Subcutaneous abdominal adipose tissue (tissue), 5 donors: ENCODE measurements at regions not wholly inside any gene's neighbourhood (a gene's known extent, or its start where the extent isn't known, plus 50 kb on each side); places are given as distances from the start of the nearest gene placed in this dataset.
A peak's percentile ranks its signal among the peaks of the same experiment; 100 is the strongest.
"Not testable (repeated sequence)": the region's sequence is repeated elsewhere in the genome, so short reads cannot be mapped to it uniquely, and the experiment has no call there.

Experiments
- H3K27ac ChIP-seq: one replicate; pipeline ENCODE4 v1.7.0; 2013; ENCODE audit warnings: low read depth, mild to moderate bottlenecking, inconsistent platforms, low read length, moderate library complexity
- H3K27me3 ChIP-seq, 5 donors: one replicate each; pipeline ENCODE4 v1.7.0; 2013; ENCODE audit warnings: low read length in 5 of 5, inconsistent platforms in 1 of 5; ENCODE audit not compliant: control insufficient read depth in 5 of 5, insufficient read depth in 4 of 5
- H3K36me3 ChIP-seq, 5 donors: one replicate each; pipeline ENCODE4 v1.7.0; 2013; ENCODE audit warnings: low read length in 5 of 5; ENCODE audit not compliant: control insufficient read depth in 5 of 5, insufficient read depth in 5 of 5
- H3K4me1 ChIP-seq, 5 donors: one replicate each; pipeline ENCODE4 v1.7.0; 2013; ENCODE audit warnings: low read length in 5 of 5, mild to moderate bottlenecking in 3 of 5, moderate library complexity in 1 of 5; ENCODE audit not compliant: control insufficient read depth in 5 of 5, insufficient read depth in 5 of 5
- H3K4me3 ChIP-seq, 5 donors: one replicate each; pipeline ENCODE4 v1.7.0; 2013; ENCODE audit warnings: low read length in 5 of 5, low read depth in 1 of 5
- H3K9ac ChIP-seq, 5 donors: one replicate each; pipeline ENCODE4 v1.7.0; 2013; ENCODE audit warnings: low read length in 5 of 5, mild to moderate bottlenecking in 4 of 5, moderate library complexity in 3 of 5
- H3K9me3 ChIP-seq, 5 donors: one replicate each; pipeline ENCODE4 v1.7.0; 2013; ENCODE audit warnings: low read length in 5 of 5; ENCODE audit not compliant: control insufficient read depth in 5 of 5
- donor health status: healthy.
- donor health status: healthy.
- donor health status: healthy.
- donor health status: healthy.
- donor health status: healthy.

DNA sequence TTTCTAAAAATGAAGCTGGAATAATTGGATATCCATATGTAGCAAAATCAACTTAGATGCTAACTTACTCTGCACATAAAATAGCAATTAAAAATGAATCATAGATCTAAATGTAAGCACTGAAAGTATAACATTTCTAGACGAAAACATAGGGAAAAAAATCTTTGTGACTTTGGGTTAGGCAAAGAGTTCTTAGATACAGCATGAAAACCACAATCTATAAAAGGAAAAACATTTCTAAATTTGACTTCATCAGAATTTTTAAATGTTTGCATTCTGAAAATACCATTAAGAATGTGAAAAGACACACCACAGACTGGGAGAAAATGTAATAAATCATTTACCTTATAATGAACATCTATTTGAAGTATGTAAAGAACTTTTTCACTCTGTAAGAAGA, 128.8 kb downstream of the APIP start:
- H3K36me3 ChIP-seq: no peaks in the 10 kb centered on the region
- no peak overlapping the region for H3K9ac ChIP-seq
- no peaks in the 10 kb centered on the region for H3K9me3 ChIP-seq
- H3K27me3 ChIP-seq: no peaks in the 10 kb centered on the region
- no peak overlapping the region for H3K27ac ChIP-seq
- no peak overlapping the region for H3K4me3 ChIP-seq
- H3K4me1 ChIP-seq: peaks cover 0 to 8% (median 3%) of the 10 kb centered on the region in 5 donors

DNA sequence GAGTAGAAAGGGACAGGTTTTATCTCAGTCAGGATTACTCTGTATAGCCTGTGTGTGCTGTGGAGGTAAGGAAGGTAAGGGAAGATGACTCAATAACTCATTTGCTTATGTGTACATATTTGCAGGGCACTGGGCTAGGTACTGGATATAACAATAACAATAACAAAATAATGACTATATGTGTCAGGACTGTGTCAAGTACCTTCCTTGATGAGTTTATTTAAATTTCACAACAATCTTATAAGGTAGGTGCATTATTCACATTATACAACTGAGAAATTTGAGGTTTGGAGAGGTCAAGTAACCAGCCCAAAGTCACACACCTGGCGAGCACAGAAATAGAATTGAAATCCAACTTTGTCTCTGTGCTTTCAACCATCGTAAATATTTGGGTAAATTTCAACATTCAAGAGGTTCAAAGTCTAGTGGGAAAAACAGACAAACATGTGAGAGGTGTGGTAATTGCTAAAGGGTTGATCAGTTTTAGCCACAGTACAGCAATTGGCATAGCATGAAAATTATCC, 131.8 kb downstream of the APIP start:
- H3K27ac ChIP-seq: no peak overlapping the region
- H3K36me3 ChIP-seq: no peaks in the 10 kb centered on the region
- no peaks in the 10 kb centered on the region for H3K4me1 ChIP-seq
- no peaks in the 10 kb centered on the region for H3K27me3 ChIP-seq
- H3K9me3 ChIP-seq: no peaks in the 10 kb centered on the region
- H3K9ac ChIP-seq: no peak overlapping the region
- no peak overlapping the region for H3K4me3 ChIP-seq

DNA sequence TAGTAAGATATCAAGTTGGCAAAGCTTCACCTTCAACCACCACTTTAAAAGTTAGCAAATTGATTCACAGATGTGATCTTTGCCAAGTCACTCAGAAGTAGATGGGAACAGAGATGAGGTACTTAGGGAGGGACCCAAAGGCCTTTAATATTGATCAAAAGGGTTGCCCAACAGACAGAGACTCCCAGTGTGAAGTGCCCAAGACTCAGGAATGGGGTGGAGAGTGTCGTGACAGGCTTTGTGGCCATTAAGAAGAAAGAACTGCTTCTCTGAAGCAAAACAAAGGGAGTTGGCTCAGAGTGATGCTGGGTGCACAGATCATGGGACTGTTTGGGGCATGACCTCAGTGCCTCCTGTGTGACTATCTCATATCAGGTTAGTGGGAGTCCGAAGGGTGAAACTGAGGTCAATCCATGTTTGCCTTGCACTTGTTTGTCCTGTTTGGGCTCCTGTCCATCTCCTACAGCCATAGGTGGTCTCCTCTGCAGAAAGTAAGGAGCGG, 132.3 kb downstream of the APIP start:
- Histone ChIP-seq H3K4me1 (no peaks in the 10 kb centered on the region), H3K4me3 (no peak overlapping the region), H3K9me3 (no peaks in the 10 kb centered on the region), H3K9ac (no peak overlapping the region), H3K27me3 (no peaks in the 10 kb centered on the region), H3K27ac (no peak overlapping the region), H3K36me3 (no peaks in the 10 kb centered on the region)

GRCh38 chr11:34781826-34782225, 134.4 kb downstream of the APIP start:
- not testable (repeated sequence) for H3K27ac ChIP-seq, H3K4me3 ChIP-seq, H3K4me1 ChIP-seq, H3K36me3 ChIP-seq, H3K9me3 ChIP-seq, H3K27me3 ChIP-seq, H3K9ac ChIP-seq

GRCh38 chr11:34775417-34775888, 140.7 kb downstream of the APIP start:
- Histone ChIP-seq H3K36me3 (no peaks in the 10 kb centered on the region), H3K27ac (no peak overlapping the region), H3K9me3 (no peaks in the 10 kb centered on the region), H3K27me3 (no peaks in the 10 kb centered on the region), H3K4me1 (peaks cover 0 to 38% (median 16%) of the 10 kb centered on the region in 5 donors), H3K4me3 (no peak overlapping the region), H3K9ac (no peak overlapping the region)

GRCh38 chr11:34774604-34775003, 141.6 kb downstream of the APIP start:
- Histone ChIP-seq H3K27me3 (no peaks in the 10 kb centered on the region), H3K4me1 (peaks cover 0 to 38% (median 16%) of the 10 kb centered on the region in 5 donors), H3K4me3 (no peak overlapping the region), H3K9ac (no peak overlapping the region), H3K27ac (peak overlapping the region; percentile 76), H3K36me3 (no peaks in the 10 kb centered on the region), H3K9me3 (no peaks in the 10 kb centered on the region)

DNA sequence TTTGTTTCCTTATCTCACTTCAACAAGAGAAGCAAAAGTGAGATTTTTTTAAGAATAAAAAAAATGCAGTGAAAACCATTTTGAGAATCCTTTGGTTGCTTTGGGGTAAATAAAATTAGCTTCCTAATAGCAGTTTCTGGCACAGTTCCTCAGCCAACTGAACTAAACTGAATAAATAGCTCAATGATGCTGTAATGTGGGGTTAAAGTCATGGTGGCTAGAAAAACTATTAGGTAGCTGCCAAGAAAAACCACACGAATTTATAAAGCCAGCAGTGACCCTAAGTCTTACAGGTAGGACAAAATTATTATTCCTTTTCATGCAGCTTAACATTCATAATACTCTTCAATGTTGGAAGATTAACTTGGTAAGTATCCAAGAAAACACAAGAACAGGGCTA, 142.4 kb downstream of the APIP start:
- Histone ChIP-seq H3K27me3 (no peaks in the 10 kb centered on the region), H3K27ac (peak overlapping the region; percentile 76)

DNA sequence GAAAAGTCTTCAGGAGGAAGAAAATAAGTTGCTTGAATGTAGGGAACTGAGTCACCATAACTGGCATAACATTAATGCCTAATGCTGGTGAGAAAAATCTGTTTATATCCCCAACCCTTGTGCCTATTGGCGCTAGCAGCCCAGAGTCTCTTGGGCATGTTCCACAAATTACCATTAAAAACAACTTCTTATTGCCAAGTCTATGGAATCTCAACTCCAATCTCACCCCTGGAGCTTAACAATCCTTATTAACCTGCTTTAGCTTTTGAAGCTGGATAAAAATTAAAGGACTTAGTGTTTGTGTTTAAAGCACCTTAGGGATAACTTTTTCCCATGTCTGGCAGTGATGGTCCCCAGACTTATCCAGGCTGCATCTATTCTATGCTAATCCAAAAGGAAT, 143.0 kb downstream of the APIP start:
- Histone ChIP-seq H3K4me1 (peaks cover 0 to 38% (median 16%) of the 10 kb centered on the region in 5 donors), H3K27me3 (no peaks in the 10 kb centered on the region), H3K27ac (peak overlapping the region; percentile 76), H3K4me3 (no peak overlapping the region), H3K36me3 (no peaks in the 10 kb centered on the region), H3K9me3 (peaks cover 0 to 3% (median 0%) of the 10 kb centered on the region in 5 donors), H3K9ac (peak overlapping the region in 2 of 5 donors; percentile 43 to 44)

More for the DNA sequence above, 142.4 kb downstream of the APIP start:
- Histone ChIP-seq H3K36me3 (no peaks in the 10 kb centered on the region), H3K4me3 (no peak overlapping the region), H3K4me1 (peaks cover 0 to 38% (median 16%) of the 10 kb centered on the region in 5 donors), H3K9me3 (peaks cover 0 to 2% (median 0%) of the 10 kb centered on the region in 5 donors), H3K9ac (peak overlapping the region in 1 of 5 donors; percentile 43)

DNA sequence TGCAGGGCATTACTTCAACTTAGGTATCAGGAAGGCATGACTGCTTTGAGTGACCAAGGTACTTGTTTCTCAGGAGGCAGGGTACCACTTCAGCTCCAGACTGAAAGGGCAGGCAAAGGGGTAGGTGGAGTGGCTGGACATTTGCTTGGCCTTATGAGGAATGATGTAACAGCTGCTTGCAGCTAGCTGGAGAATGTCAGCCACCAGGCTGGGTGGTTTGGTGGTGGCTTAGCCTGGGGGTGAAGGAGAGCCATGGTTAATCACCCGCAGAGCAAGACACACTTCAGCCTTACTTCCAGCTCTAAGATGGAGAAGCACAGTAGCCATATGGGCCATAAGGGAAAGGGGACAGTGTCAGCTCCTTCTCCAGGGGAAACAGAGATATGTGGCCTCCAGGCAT, 146.1 kb downstream of the APIP start:
- H3K4me1 ChIP-seq: peaks cover 0 to 31% (median 16%) of the 10 kb centered on the region in 5 donors
- no peak overlapping the region for H3K4me3 ChIP-seq
- no peaks in the 10 kb centered on the region for H3K36me3 ChIP-seq
- no peak overlapping the region for H3K27ac ChIP-seq
- H3K27me3 ChIP-seq: no peaks in the 10 kb centered on the region
- peaks cover 0 to 3% (median 0%) of the 10 kb centered on the region in 5 donors for H3K9me3 ChIP-seq
- no peak overlapping the region for H3K9ac ChIP-seq

DNA sequence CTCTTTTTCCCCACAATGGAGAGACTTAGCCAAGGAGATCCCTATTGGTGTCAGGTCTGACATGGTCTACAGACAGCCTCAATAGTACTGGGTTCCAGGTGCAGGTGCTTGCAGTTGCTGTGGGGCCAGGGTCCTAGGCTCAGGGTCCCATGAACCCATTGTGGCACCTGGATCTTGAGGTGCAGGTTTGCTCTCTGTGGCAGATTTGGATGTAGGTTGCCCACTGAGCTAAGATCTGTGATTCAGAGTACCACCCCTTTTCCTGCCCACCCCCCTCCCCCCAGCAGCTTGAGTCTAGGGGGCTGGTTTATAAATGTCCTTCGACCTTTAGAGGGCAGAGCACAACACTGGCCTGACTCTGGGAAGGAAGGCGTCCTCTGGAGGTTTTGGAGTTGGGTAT, 147.0 kb downstream of the APIP start:
- Histone ChIP-seq H3K36me3 (no peaks in the 10 kb centered on the region), H3K4me1 (peaks cover 0 to 24% (median 13%) of the 10 kb centered on the region in 5 donors), H3K9ac (no peak overlapping the region), H3K9me3 (peaks cover 0 to 3% (median 0%) of the 10 kb centered on the region in 5 donors), H3K27me3 (no peaks in the 10 kb centered on the region), H3K27ac (no peak overlapping the region), H3K4me3 (no peak overlapping the region)
